ENCODE measurements at regions not wholly inside any gene's neighbourhood (a gene's known extent, or its start where the extent isn't known, plus 50 kb on each side); places are given as distances from the start of the nearest gene placed in this dataset.

GRCh38 chr10:9209105-9209798 is 1154.8 kb downstream of the GATA3 start:
- no peak for TF ChIP-seq SUZ12 (IDR thresholded peaks at IDR 0.05; ENCODE audit: extremely low read depth, insufficient read depth, insufficient read length)
- no peak for TF ChIP-seq ZNF274 (IDR thresholded peaks at IDR 0.05; ENCODE audit: low read depth, low read length)
